Central memory CD4-positive, alpha-beta T cell (primary cell): ENCODE measurements at regions not wholly inside any gene's neighbourhood (a gene's known extent, or its start where the extent isn't known, plus 50 kb on each side); places are given as distances from the start of the nearest gene placed in this dataset.
"Not testable (repeated sequence)": the region's sequence is repeated elsewhere in the genome, so short reads cannot be mapped to it uniquely, and the experiment has no call there.

Source experiments
- DNase-seq: peaks from one replicate; pipeline ENCODE4 v3.0.0; 2022

- no peak for DNase-seq
These were observed 833.1 kb upstream of the CRIM1 start for GRCh38 chr2:35522450-35522849.

GRCh38 chr2:35510636-35511035, 844.9 kb upstream of the CRIM1 start:
- DNase-seq: no peak

- no peak for DNase-seq
These were observed 847.0 kb upstream of the CRIM1 start for GRCh38 chr2:35508601-35509000.

- no peak for DNase-seq
These were observed 851.2 kb upstream of the CRIM1 start for GRCh38 chr2:35504419-35504818.

GRCh38 chr2:35503738-35504199, 851.8 kb upstream of the CRIM1 start:
- no peak for DNase-seq

GRCh38 chr2:35503311-35503710, 852.3 kb upstream of the CRIM1 start:
- no peak for DNase-seq

- no peak for DNase-seq
These were observed 854.5 kb upstream of the CRIM1 start for GRCh38 chr2:35501076-35501475.

- no peak for DNase-seq
These were observed 859.6 kb upstream of the CRIM1 start for GRCh38 chr2:35496022-35496421.

GRCh38 chr2:35495182-35495581, 860.4 kb upstream of the CRIM1 start:
- DNase-seq: no peak

GRCh38 chr2:35478121-35478520, 877.5 kb upstream of the CRIM1 start:
- not testable (repeated sequence) for DNase-seq

GRCh38 chr2:35468245-35468644, 887.3 kb upstream of the CRIM1 start:
- no peak for DNase-seq

GRCh38 chr2:35463805-35464596, 891.6 kb upstream of the CRIM1 start:
- DNase-seq: no peak

GRCh38 chr2:35462226-35462998, 893.2 kb upstream of the CRIM1 start:
- DNase-seq: no peak

- DNase-seq: no peak
These were observed 894.2 kb upstream of the CRIM1 start for GRCh38 chr2:35461406-35461805.

GRCh38 chr2:35454966-35455638, 900.5 kb upstream of the CRIM1 start:
- no peak for DNase-seq

GRCh38 chr2:35447821-35448220, 907.8 kb upstream of the CRIM1 start:
- DNase-seq: no peak

- DNase-seq: no peak
These were observed 908.4 kb upstream of the CRIM1 start for GRCh38 chr2:35447215-35447614.

- DNase-seq: no peak
These were observed 912.5 kb upstream of the CRIM1 start for GRCh38 chr2:35443087-35443486.

- not testable (repeated sequence) for DNase-seq
These were observed 914.0 kb upstream of the CRIM1 start for GRCh38 chr2:35441575-35441974.

- DNase-seq: not testable (repeated sequence)
These were observed 915.3 kb upstream of the CRIM1 start for GRCh38 chr2:35440308-35440707.

GRCh38 chr2:35436893-35437292, 918.7 kb upstream of the CRIM1 start:
- DNase-seq: not testable (repeated sequence)

GRCh38 chr2:35428548-35428947, 927.0 kb upstream of the CRIM1 start:
- DNase-seq: no peak

GRCh38 chr2:35421485-35421884, 934.1 kb upstream of the CRIM1 start:
- no peak for DNase-seq
